Progenitor cell of endocrine pancreas (in vitro differentiated cells): ENCODE measurements at regions not wholly inside any gene's neighbourhood (a gene's known extent, or its start where the extent isn't known, plus 50 kb on each side); places are given as distances from the start of the nearest gene placed in this dataset.

Experiments used
- DNase-seq: peaks from one replicate; pipeline ENCODE4 v3.0.0; 2021; ENCODE audit warnings: low spot score; ENCODE audit not compliant: unreplicated experiment
- H3K27ac Mint-ChIP-seq: 2 replicates; pipeline ENCODE4 v1.8.0; 2021; ENCODE audit warnings: mild to moderate bottlenecking, moderate library complexity, mixed read lengths
- H3K27me3 Mint-ChIP-seq: 2 replicates; pipeline ENCODE4 v1.8.0; 2021; ENCODE audit warnings: mixed read lengths
- H3K36me3 Mint-ChIP-seq: 2 replicates; pipeline ENCODE4 v1.8.0; 2022; ENCODE audit warnings: mixed read lengths; ENCODE audit not compliant: insufficient read depth
- H3K4me1 Mint-ChIP-seq: 2 replicates; pipeline ENCODE4 v1.8.0; 2021; ENCODE audit warnings: low read depth, mixed read lengths
- H3K4me3 Mint-ChIP-seq: 2 replicates; pipeline ENCODE4 v1.8.0; 2021; ENCODE audit warnings: low read depth, mild to moderate bottlenecking, moderate library complexity, mixed read lengths
- H3K9me3 Mint-ChIP-seq: 2 replicates; pipeline ENCODE4 v1.8.0; 2021; ENCODE audit warnings: low read depth, mixed read lengths
- CTCF ChIP-seq: fragments of 200-600 bp; sonication (generic); IDR thresholded peaks from one replicate; pipeline ENCODE4 v1.5.0; 2021; ENCODE audit warnings: antibody characterized with exemption, mild to moderate bottlenecking; ENCODE audit not compliant: unreplicated experiment

GRCh38 chr13:36549755-36550154 is 117.5 kb downstream of the CCNA1 start:
- Mint-ChIP-seq H3K27me3 (peaks cover 34% of the 10 kb centered on the region), H3K4me3 (no peak overlapping the region), H3K36me3 (no peaks in the 10 kb centered on the region), H3K9me3 (no peaks in the 10 kb centered on the region), H3K4me1 (peaks cover 2% of the 10 kb centered on the region), H3K27ac (no peak overlapping the region)
- DNase-seq: no peak
- no peak for TF ChIP-seq CTCF

- Mint-ChIP-seq H3K9me3 (no peaks in the 10 kb centered on the region), H3K27me3 (peaks cover 30% of the 10 kb centered on the region), H3K4me1 (peaks cover 2% of the 10 kb centered on the region), H3K27ac (no peak overlapping the region), H3K36me3 (no peaks in the 10 kb centered on the region), H3K4me3 (no peak overlapping the region)
- TF ChIP-seq CTCF: no peak
- no peak for DNase-seq
These were observed 117.9 kb downstream of the CCNA1 start for GRCh38 chr13:36550177-36550576.

- Mint-ChIP-seq H3K9me3 (no peaks in the 10 kb centered on the region), H3K27me3 (peaks cover 24% of the 10 kb centered on the region), H3K36me3 (no peaks in the 10 kb centered on the region), H3K4me3 (no peak overlapping the region), H3K27ac (no peak overlapping the region), H3K4me1 (peaks cover 2% of the 10 kb centered on the region)
- no peak for TF ChIP-seq CTCF
- DNase-seq: no peak
These were observed 119.2 kb downstream of the CCNA1 start for GRCh38 chr13:36551445-36551844.

GRCh38 chr13:36552334-36552733 is 120.0 kb downstream of the CCNA1 start:
- no peak for DNase-seq

GRCh38 chr13:36553491-36553890 is 120.3 kb upstream of the SERTM1 start:
- Mint-ChIP-seq H3K27me3 (peaks cover 8% of the 10 kb centered on the region), H3K9me3 (no peaks in the 10 kb centered on the region), H3K27ac (no peak overlapping the region), H3K4me1 (peaks cover 2% of the 10 kb centered on the region), H3K4me3 (no peak overlapping the region), H3K36me3 (no peaks in the 10 kb centered on the region)
- TF ChIP-seq CTCF: no peak
- DNase-seq: no peak

More at GRCh38 chr13:36552334-36552733, 120.0 kb downstream of the CCNA1 start:
- TF ChIP-seq CTCF: no peak
- Mint-ChIP-seq H3K4me1 (peaks cover 2% of the 10 kb centered on the region), H3K36me3 (no peaks in the 10 kb centered on the region), H3K4me3 (no peak overlapping the region), H3K27me3 (peaks cover 17% of the 10 kb centered on the region), H3K9me3 (no peaks in the 10 kb centered on the region), H3K27ac (no peak overlapping the region)
